Kidney (tissue), 13 donors: ENCODE measurements at regions not wholly inside any gene's neighbourhood (a gene's known extent, or its start where the extent isn't known, plus 50 kb on each side); places are given as distances from the start of the nearest gene placed in this dataset.

Source experiments
- DNase-seq, 5 donors: peaks; one replicate each; pipeline ENCODE4 v3.0.0-alpha.2; 2013 to 2020
- FAIRE-seq: peaks from 2 replicates; lab custom pipeline; 2012; peaks lifted over from hg19 to GRCh38; lab: Jason Lieb, UNC
- H3K27ac ChIP-seq, 2 donors: one replicate each; pipeline ENCODE4 v1.7.0; 2013; ENCODE audit warnings: low read depth in 2 of 2, low read length in 2 of 2, inconsistent platforms in 1 of 2
- H3K27me3 ChIP-seq: one replicate; pipeline ENCODE4 v1.7.1; 2013; ENCODE audit warnings: low read length, inconsistent platforms; ENCODE audit not compliant: control insufficient read depth, insufficient read depth
- H3K36me3 ChIP-seq, 3 donors: one replicate each; pipeline versions ENCODE4 v1.7.0 to v1.7.1; 2013; ENCODE audit warnings: low read length in 3 of 3, control low read depth in 1 of 3, inconsistent platforms in 1 of 3; ENCODE audit not compliant: insufficient read depth in 3 of 3, control insufficient read depth in 2 of 3
- H3K4me1 ChIP-seq, 3 donors: one replicate each; pipeline versions ENCODE4 v1.7.0 to v1.7.1; 2013; ENCODE audit warnings: low read length in 3 of 3, inconsistent platforms in 1 of 3, low read depth in 1 of 3; ENCODE audit not compliant: control insufficient read depth in 2 of 3, insufficient read depth in 2 of 3
- H3K4me3 ChIP-seq, 3 donors: one replicate each; pipeline versions ENCODE4 v1.7.0 to v1.8.1; 2013; ENCODE audit warnings: low read length in 3 of 3, control low read depth in 1 of 3, inconsistent platforms in 1 of 3
- H3K9ac ChIP-seq, 3 donors: one replicate each; pipeline versions ENCODE4 v1.7.0 to v1.7.1; 2013; ENCODE audit warnings: low read length in 3 of 3, control low read depth in 1 of 3, inconsistent platforms in 1 of 3
- H3K9me3 ChIP-seq, 3 donors: one replicate each; pipeline versions ENCODE4 v1.7.0 to v1.7.1; 2013; ENCODE audit warnings: low read length in 3 of 3, control low read depth in 1 of 3, inconsistent platforms in 1 of 3; ENCODE audit not compliant: control insufficient read depth in 2 of 3, insufficient read depth in 1 of 3
- CTCF ChIP-seq: IDR thresholded peaks from 3 replicates; pipeline ENCODE4 v1.5.1; 2012; ENCODE audit warnings: mild to moderate bottlenecking, moderate library complexity, borderline replicate concordance; ENCODE audit not compliant: insufficient read depth; ENCODE audit errors: extremely low read depth
- intact Hi-C: fragments of 100-400 bp; cut with DNase I; formaldehyde crosslinking; loops from one replicate; pipeline ENCODE4 v1.11.1; 2022
- donor health status: control.
- donor health status: control.
- donor health status: control.
- donor health status: control.
- donor health status: control.
- donor health status: DM: yes; HTN: yes; CAD: no.
- donor health status: Normal renal cell carcinoma (clear cell type).

- H3K4me3 ChIP-seq = no peak overlapping the region
- H3K27ac ChIP-seq = no peak overlapping the region
- no peaks in the 10 kb centered on the region for H3K36me3 ChIP-seq
- intact Hi-C loops = no loop called here
- no peak for FAIRE-seq
- no peaks in the 10 kb centered on the region for H3K4me1 ChIP-seq
- no peak overlapping the region for H3K9ac ChIP-seq
- DNase-seq = no peak
- no peak for TF ChIP-seq CTCF
- H3K9me3 ChIP-seq = no peaks in the 10 kb centered on the region
- no peaks in the 10 kb centered on the region for H3K27me3 ChIP-seq
These were observed 146.6 kb upstream of the DGKB start for GRCh38 chr7:15049157-15049556.

- H3K27me3 ChIP-seq = no peaks in the 10 kb centered on the region
- no peak overlapping the region for H3K9ac ChIP-seq
- no peak for TF ChIP-seq CTCF
- H3K36me3 ChIP-seq = no peaks in the 10 kb centered on the region
- H3K9me3 ChIP-seq = no peaks in the 10 kb centered on the region
- H3K27ac ChIP-seq = no peak overlapping the region
- no peak for DNase-seq
- intact Hi-C loops = no loop called here
- H3K4me1 ChIP-seq = no peaks in the 10 kb centered on the region
- no peak for FAIRE-seq
- no peak overlapping the region for H3K4me3 ChIP-seq
These were observed 144.3 kb upstream of the DGKB start for GRCh38 chr7:15046861-15047260.

- FAIRE-seq = no peak
- H3K36me3 ChIP-seq = no peaks in the 10 kb centered on the region
- intact Hi-C loops = no loop called here
- H3K9ac ChIP-seq = no peak overlapping the region
- H3K9me3 ChIP-seq = no peaks in the 10 kb centered on the region
- DNase-seq = peak in 2 of 5 donors; percentile 13 to 38
- no peak for TF ChIP-seq CTCF
- no peak overlapping the region for H3K4me3 ChIP-seq
- no peaks in the 10 kb centered on the region for H3K27me3 ChIP-seq
- H3K4me1 ChIP-seq = no peaks in the 10 kb centered on the region
- H3K27ac ChIP-seq = no peak overlapping the region
These were observed 141.4 kb upstream of the DGKB start for GRCh38 chr7:15043931-15044330.
